ENCODE measurements at regions not wholly inside any gene's neighbourhood (a gene's known extent, or its start where the extent isn't known, plus 50 kb on each side); places are given as distances from the start of the nearest gene placed in this dataset.

DNA sequence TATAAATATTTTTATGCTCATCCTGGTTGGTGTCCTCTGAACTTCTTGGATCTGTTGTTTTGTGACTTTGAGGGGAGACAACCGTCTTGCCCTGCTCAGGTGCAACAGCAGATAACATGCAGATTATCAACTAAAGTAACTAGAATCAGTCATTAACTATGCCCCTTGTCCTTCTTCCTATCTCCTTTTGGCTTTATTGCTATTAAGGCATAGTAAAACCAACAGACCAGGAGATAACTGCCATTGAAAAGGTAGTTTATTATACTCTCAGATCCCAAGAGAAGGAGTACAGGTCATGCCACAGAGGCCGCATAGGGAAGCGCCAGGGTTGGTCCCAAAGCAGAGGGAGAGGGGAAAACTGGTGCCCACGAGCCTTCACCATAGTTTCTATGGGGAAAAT lies 418.2 kb downstream of the GJA1 start:
- no peak overlapping the region for H3K4me3 Mint-ChIP-seq
- no peaks in the 10 kb centered on the region for H3K36me3 Mint-ChIP-seq
- H3K4me1 Mint-ChIP-seq: no peaks in the 10 kb centered on the region
- POLR2A ChIA-PET (ENCODE audit: partially characterized antibody): no interaction called here
- CTCF ChIA-PET (ENCODE audit: partially characterized antibody): no interaction called here
- no peak for DNase-seq
- H3K9me3 ChIP-seq (ENCODE audit: control insufficient read depth in 1 of 2, low read length in 2 of 2): no peaks in the 10 kb centered on the region
- no peaks in the 10 kb centered on the region for H3K4me1 ChIP-seq (ENCODE audit: insufficient read depth, low read length)
- H3K27me3 Mint-ChIP-seq: no peaks in the 10 kb centered on the region
- no peaks in the 10 kb centered on the region for H3K27me3 ChIP-seq (ENCODE audit: insufficient read depth, low read length)
- no peaks in the 10 kb centered on the region for H3K36me3 ChIP-seq (ENCODE audit: insufficient read depth, low read length)
- peaks cover 0 to 7% (median 0%) of the 10 kb centered on the region in 8 donors for H3K9me3 Mint-ChIP-seq
- intact Hi-C loops (cut with micrococcal nuclease): no loop called here
- H3K27ac ChIP-seq (ENCODE audit: low read depth, low read length): no peak overlapping the region
- H3K27ac Mint-ChIP-seq: no peak overlapping the region
- no peak overlapping the region for H3K4me3 ChIP-seq (ENCODE audit: low read length in 2 of 2)

DNA sequence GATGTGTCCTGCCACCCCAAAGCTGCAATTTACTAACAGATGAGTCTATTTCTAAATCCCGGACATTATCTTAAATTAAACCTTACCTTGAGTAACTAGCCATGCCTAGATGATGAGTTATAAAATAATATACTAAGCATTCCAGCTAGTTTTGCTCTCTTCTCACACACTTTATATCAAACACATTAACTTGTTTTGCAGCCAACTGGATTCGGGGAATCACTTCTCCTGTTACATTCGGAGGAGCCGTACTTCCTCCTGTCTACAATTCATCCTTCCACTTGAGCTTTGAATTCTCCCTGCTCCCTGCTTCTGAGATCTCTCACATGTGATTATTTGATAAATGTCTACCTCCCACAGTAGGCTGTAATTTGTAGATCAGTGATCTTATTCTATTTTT lies 420.1 kb downstream of the GJA1 start:
- intact Hi-C loops (cut with micrococcal nuclease): no loop called here
- no peaks in the 10 kb centered on the region for H3K4me1 ChIP-seq (ENCODE audit: insufficient read depth, low read length)
- H3K27ac ChIP-seq (ENCODE audit: low read depth, low read length): no peak overlapping the region
- ChIA-PET POLR2A (ENCODE audit: partially characterized antibody) (no interaction called here), CTCF (ENCODE audit: partially characterized antibody) (no interaction called here)
- H3K36me3 ChIP-seq (ENCODE audit: insufficient read depth, low read length): no peaks in the 10 kb centered on the region
- DNase-seq: no peak
- no peaks in the 10 kb centered on the region for H3K9me3 ChIP-seq (ENCODE audit: control insufficient read depth in 1 of 2, low read length in 2 of 2)
- H3K4me3 ChIP-seq (ENCODE audit: low read length in 2 of 2): no peak overlapping the region
- Mint-ChIP-seq H3K27ac (no peak overlapping the region), H3K36me3 (no peaks in the 10 kb centered on the region), H3K4me3 (no peak overlapping the region), H3K4me1 (no peaks in the 10 kb centered on the region), H3K27me3 (no peaks in the 10 kb centered on the region), H3K9me3 (peaks cover 0 to 12% (median under 1%) of the 10 kb centered on the region in 8 donors)
- H3K27me3 ChIP-seq (ENCODE audit: insufficient read depth, low read length): no peaks in the 10 kb centered on the region

DNA sequence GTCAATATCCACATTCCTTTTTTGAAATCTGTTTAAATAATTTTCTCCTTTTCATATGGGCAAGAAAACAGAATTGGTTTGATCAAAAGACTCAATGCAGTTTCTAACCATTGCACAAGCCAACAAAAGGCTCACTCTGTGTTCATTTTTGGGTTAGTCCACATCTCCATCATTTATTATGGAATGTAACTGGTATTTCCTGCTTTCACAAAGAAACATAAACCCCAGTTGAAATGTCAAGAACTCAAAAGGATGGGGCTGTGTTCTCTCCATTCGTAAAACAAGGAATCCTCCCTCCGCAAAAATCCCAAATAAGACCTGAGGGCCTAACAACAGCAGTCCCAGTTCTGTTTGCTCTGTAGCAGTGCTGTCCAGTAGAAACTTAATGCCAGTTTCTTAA lies 420.9 kb downstream of the GJA1 start:
- peaks cover 0 to 13% (median 1%) of the 10 kb centered on the region in 8 donors for H3K9me3 Mint-ChIP-seq
- Histone ChIP-seq H3K27me3 (ENCODE audit: insufficient read depth, low read length) (no peaks in the 10 kb centered on the region), H3K4me1 (ENCODE audit: insufficient read depth, low read length) (no peaks in the 10 kb centered on the region), H3K27ac (ENCODE audit: low read depth, low read length) (no peak overlapping the region), H3K36me3 (ENCODE audit: insufficient read depth, low read length) (no peaks in the 10 kb centered on the region), H3K9me3 (ENCODE audit: control insufficient read depth in 1 of 2, low read length in 2 of 2) (no peaks in the 10 kb centered on the region), H3K4me3 (ENCODE audit: low read length in 2 of 2) (no peak overlapping the region)
- POLR2A ChIA-PET (ENCODE audit: partially characterized antibody): no interaction called here
- H3K4me3 Mint-ChIP-seq: no peak overlapping the region
- H3K27ac Mint-ChIP-seq: no peak overlapping the region
- CTCF ChIA-PET (ENCODE audit: partially characterized antibody): no interaction called here
- intact Hi-C loops (cut with micrococcal nuclease): no loop called here
- H3K27me3 Mint-ChIP-seq: no peaks in the 10 kb centered on the region
- DNase-seq: no peak
- no peaks in the 10 kb centered on the region for H3K36me3 Mint-ChIP-seq
- no peaks in the 10 kb centered on the region for H3K4me1 Mint-ChIP-seq

DNA sequence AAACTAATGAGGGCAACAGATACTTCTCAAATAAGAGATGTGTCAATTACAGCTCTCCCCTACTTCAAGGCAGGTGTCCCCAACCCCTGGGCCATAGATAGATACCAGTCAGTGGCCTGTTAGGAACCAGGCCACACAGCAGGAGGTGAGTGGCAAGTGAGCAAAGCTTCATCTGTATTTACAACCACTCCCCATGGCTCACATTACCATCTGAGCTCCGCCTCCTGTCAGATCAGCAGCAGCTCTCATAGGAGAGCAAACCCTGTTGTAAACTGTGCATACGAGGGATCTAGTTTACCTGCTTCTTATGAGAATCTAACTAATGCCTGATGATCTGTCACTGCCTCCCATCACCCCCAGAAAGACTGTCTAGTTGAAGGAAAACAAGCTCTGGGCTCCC lies 422.1 kb downstream of the GJA1 start:
- H3K4me1 Mint-ChIP-seq: no peaks in the 10 kb centered on the region
- CTCF ChIA-PET (ENCODE audit: partially characterized antibody): no interaction called here
- POLR2A ChIA-PET (ENCODE audit: partially characterized antibody): no interaction called here

DNA sequence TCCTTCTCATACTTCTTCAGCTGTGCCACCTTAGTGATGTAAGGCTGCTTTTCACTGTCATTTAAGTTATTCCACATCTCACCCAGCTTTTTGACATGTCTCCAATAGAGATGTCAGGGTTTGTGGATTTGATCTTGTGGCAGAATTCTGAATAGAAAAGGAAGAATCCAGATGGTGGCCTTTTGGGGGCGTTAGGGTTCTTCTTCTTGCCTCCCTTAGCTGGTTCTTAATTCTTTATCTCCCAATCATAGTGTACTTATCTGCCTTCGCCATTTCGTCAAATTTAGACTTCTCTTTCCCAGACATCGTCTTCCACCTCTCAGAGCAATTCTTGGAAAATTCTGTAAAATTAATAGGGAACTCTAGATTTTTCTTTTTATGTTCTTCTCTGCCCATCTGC lies 422.9 kb downstream of the GJA1 start:
- H3K4me1 ChIP-seq (ENCODE audit: insufficient read depth, low read length): no peaks in the 10 kb centered on the region
- no peak for DNase-seq
- ChIA-PET POLR2A (ENCODE audit: partially characterized antibody) (no interaction called here), CTCF (ENCODE audit: partially characterized antibody) (interaction anchor here (1.1 kb wide), 1 partner anchor 11 kb away, joined by 4 read pairs; no protein-coding TSS in a partner anchor)
- no peaks in the 10 kb centered on the region for H3K27me3 ChIP-seq (ENCODE audit: insufficient read depth, low read length)
- H3K27ac ChIP-seq (ENCODE audit: low read depth, low read length): no peak overlapping the region
- no peaks in the 10 kb centered on the region for H3K4me1 Mint-ChIP-seq
- no peak overlapping the region for H3K4me3 ChIP-seq (ENCODE audit: low read length in 2 of 2)
- peaks cover 0 to 13% (median 4%) of the 10 kb centered on the region in 8 donors for H3K9me3 Mint-ChIP-seq
- H3K27ac Mint-ChIP-seq: no peak overlapping the region
- H3K36me3 Mint-ChIP-seq: no peaks in the 10 kb centered on the region
- intact Hi-C loops (cut with micrococcal nuclease): no loop called here
- H3K4me3 Mint-ChIP-seq: no peak overlapping the region
- no peaks in the 10 kb centered on the region for H3K36me3 ChIP-seq (ENCODE audit: insufficient read depth, low read length)
- no peaks in the 10 kb centered on the region for H3K27me3 Mint-ChIP-seq
- H3K9me3 ChIP-seq (ENCODE audit: control insufficient read depth in 1 of 2, low read length in 2 of 2): no peaks in the 10 kb centered on the region

More for the DNA sequence above, 422.1 kb downstream of the GJA1 start:
- no peaks in the 10 kb centered on the region for H3K27me3 Mint-ChIP-seq
- no peaks in the 10 kb centered on the region for H3K36me3 Mint-ChIP-seq
- H3K27me3 ChIP-seq (ENCODE audit: insufficient read depth, low read length): no peaks in the 10 kb centered on the region
- no peaks in the 10 kb centered on the region for H3K36me3 ChIP-seq (ENCODE audit: insufficient read depth, low read length)
- intact Hi-C loops (cut with micrococcal nuclease): no loop called here
- peaks cover 0 to 13% (median 3%) of the 10 kb centered on the region in 8 donors for H3K9me3 Mint-ChIP-seq
- H3K27ac Mint-ChIP-seq: no peak overlapping the region
- H3K9me3 ChIP-seq (ENCODE audit: control insufficient read depth in 1 of 2, low read length in 2 of 2): no peaks in the 10 kb centered on the region
- H3K4me3 ChIP-seq (ENCODE audit: low read length in 2 of 2): no peak overlapping the region
- no peak overlapping the region for H3K27ac ChIP-seq (ENCODE audit: low read depth, low read length)
- H3K4me3 Mint-ChIP-seq: no peak overlapping the region
- no peaks in the 10 kb centered on the region for H3K4me1 ChIP-seq (ENCODE audit: insufficient read depth, low read length)
- DNase-seq: no peak

DNA sequence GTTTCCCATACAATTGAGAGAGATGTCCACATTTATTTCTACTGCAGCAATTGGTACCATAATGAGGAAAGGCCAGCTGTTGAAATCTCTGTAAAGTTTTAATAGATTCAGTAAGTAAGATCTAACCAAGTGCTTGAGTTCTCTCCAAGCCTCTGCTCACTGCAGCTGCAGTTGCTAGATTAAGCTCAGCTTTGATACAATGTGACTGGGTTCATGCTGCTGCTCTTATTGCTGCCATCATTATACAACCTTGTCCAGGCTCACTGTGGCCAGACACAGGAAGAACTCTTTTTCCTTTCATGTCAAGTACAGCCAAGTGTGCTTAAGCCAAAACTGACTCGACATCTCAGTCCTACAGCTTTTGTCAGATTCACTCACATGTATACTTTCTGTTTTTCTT lies 423.5 kb downstream of the GJA1 start:
- H3K4me1 Mint-ChIP-seq: no peaks in the 10 kb centered on the region
- H3K27me3 Mint-ChIP-seq: no peaks in the 10 kb centered on the region
- no peak overlapping the region for H3K4me3 Mint-ChIP-seq
- no peaks in the 10 kb centered on the region for H3K36me3 ChIP-seq (ENCODE audit: insufficient read depth, low read length)
- H3K27ac ChIP-seq (ENCODE audit: low read depth, low read length): no peak overlapping the region
- no peaks in the 10 kb centered on the region for H3K36me3 Mint-ChIP-seq
- POLR2A ChIA-PET (ENCODE audit: partially characterized antibody): no interaction called here
- H3K9me3 ChIP-seq (ENCODE audit: control insufficient read depth in 1 of 2, low read length in 2 of 2): no peaks in the 10 kb centered on the region
- H3K9me3 Mint-ChIP-seq: peaks cover 0 to 13% (median 4%) of the 10 kb centered on the region in 8 donors
- CTCF ChIA-PET (ENCODE audit: partially characterized antibody): interaction anchor here (1.1 kb wide), 1 partner anchor 12 kb away, joined by 4 read pairs; no protein-coding TSS in a partner anchor
- no peaks in the 10 kb centered on the region for H3K4me1 ChIP-seq (ENCODE audit: insufficient read depth, low read length)
- H3K4me3 ChIP-seq (ENCODE audit: low read length in 2 of 2): no peak overlapping the region
- H3K27ac Mint-ChIP-seq: no peak overlapping the region
- intact Hi-C loops (cut with micrococcal nuclease): no loop called here
- no peak for DNase-seq
- H3K27me3 ChIP-seq (ENCODE audit: insufficient read depth, low read length): no peaks in the 10 kb centered on the region

DNA sequence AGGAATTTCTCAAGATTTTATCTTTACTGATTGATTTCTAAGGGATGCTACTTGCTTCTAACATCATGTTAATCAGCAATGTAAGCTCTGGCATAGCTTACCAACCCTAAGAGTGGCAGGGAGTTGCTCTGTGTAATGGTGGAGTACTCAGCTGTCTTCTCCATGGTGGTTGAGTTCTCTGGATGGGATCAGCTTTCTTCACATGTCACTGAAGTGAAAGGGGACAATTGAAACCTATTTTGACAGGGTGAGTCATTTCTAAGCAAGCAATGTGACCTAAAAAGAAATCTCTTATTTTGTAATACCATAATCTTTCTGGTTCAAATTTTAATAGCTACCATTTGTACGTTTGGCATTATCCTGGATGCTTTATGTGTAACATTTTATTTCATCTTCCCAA lies 430.4 kb downstream of the GJA1 start:
- no peak for DNase-seq
- Mint-ChIP-seq H3K27ac (no peak overlapping the region), H3K36me3 (no peaks in the 10 kb centered on the region), H3K27me3 (no peaks in the 10 kb centered on the region), H3K4me3 (no peak overlapping the region), H3K4me1 (no peaks in the 10 kb centered on the region), H3K9me3 (peaks cover 0 to 13% (median 2%) of the 10 kb centered on the region in 8 donors)
- POLR2A ChIA-PET (ENCODE audit: partially characterized antibody): no interaction called here
- H3K4me3 ChIP-seq (ENCODE audit: low read length in 2 of 2): no peak overlapping the region
- H3K36me3 ChIP-seq (ENCODE audit: insufficient read depth, low read length): no peaks in the 10 kb centered on the region
- H3K27ac ChIP-seq (ENCODE audit: low read depth, low read length): no peak overlapping the region
- H3K9me3 ChIP-seq (ENCODE audit: control insufficient read depth in 1 of 2, low read length in 2 of 2): no peaks in the 10 kb centered on the region
- CTCF ChIA-PET (ENCODE audit: partially characterized antibody): no interaction called here
- intact Hi-C loops (cut with micrococcal nuclease): no loop called here
- no peaks in the 10 kb centered on the region for H3K27me3 ChIP-seq (ENCODE audit: insufficient read depth, low read length)
- no peaks in the 10 kb centered on the region for H3K4me1 ChIP-seq (ENCODE audit: insufficient read depth, low read length)

DNA sequence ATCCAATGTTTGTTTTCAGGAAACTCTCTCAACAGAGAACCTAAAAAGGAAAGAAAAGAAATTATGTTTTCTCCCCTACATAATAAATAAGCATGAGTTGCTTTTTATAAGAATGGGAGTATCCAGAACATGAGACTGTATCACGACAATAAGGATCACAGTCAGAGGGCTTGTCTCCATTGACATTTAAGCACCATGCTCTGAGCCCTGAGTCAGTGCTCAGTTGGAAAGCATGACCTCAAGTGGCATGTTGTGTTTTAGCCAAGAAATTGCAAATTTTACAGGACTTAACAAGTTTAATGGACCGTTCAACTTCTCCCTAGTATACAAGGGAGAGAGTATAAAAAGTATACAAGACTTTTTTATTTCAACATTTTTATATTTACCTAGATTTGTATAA lies 431.6 kb downstream of the GJA1 start:
- Mint-ChIP-seq H3K4me1 (no peaks in the 10 kb centered on the region), H3K27ac (no peak overlapping the region), H3K36me3 (no peaks in the 10 kb centered on the region), H3K9me3 (peaks cover 0 to 10% (median 0%) of the 10 kb centered on the region in 8 donors), H3K27me3 (no peaks in the 10 kb centered on the region), H3K4me3 (no peak overlapping the region)
- no peak for DNase-seq
- H3K27ac ChIP-seq (ENCODE audit: low read depth, low read length): no peak overlapping the region
- ChIA-PET CTCF (ENCODE audit: partially characterized antibody) (no interaction called here), POLR2A (ENCODE audit: partially characterized antibody) (no interaction called here)
- no peaks in the 10 kb centered on the region for H3K27me3 ChIP-seq (ENCODE audit: insufficient read depth, low read length)
- H3K4me1 ChIP-seq (ENCODE audit: insufficient read depth, low read length): no peaks in the 10 kb centered on the region
- intact Hi-C loops (cut with micrococcal nuclease): no loop called here
- no peak overlapping the region for H3K4me3 ChIP-seq (ENCODE audit: low read length in 2 of 2)
- H3K9me3 ChIP-seq (ENCODE audit: control insufficient read depth in 1 of 2, low read length in 2 of 2): no peaks in the 10 kb centered on the region
- H3K36me3 ChIP-seq (ENCODE audit: insufficient read depth, low read length): no peaks in the 10 kb centered on the region
